ENCODE measurements at regions not wholly inside any gene's neighbourhood (a gene's known extent, or its start where the extent isn't known, plus 50 kb on each side); places are given as distances from the start of the nearest gene placed in this dataset. TPM values are rescaled to one million over a fixed set of nuclear protein-coding genes. Genes with fewer than 3 reads are reported as not detected.
"Not testable (repeated sequence)": the region's sequence is repeated elsewhere in the genome, so short reads cannot be mapped to it uniquely, and the experiment has no call there.

- no peaks in the 10 kb centered on the region for H3K36me3 ChIP-seq
- DNase-seq (ENCODE audit: low spot score) = no peak
- no peaks in the 10 kb centered on the region for H3K79me2 ChIP-seq (ENCODE audit: low read depth)
- no peaks in the 10 kb centered on the region for H4K20me1 ChIP-seq (ENCODE audit: low read depth)
- no peaks in the 10 kb centered on the region for H3K4me1 ChIP-seq
- peaks cover 4% of the 10 kb centered on the region for H3K27me3 Mint-ChIP-seq (ENCODE audit: insufficient read depth, low read depth)
- no peak overlapping the region for H2AFZ ChIP-seq (replicated peaks)
- H3F3A ChIP-seq (ENCODE audit: low read depth) = no peaks in the 10 kb centered on the region
- no peak overlapping the region for H3K4me3 Mint-ChIP-seq
- H3K9ac ChIP-seq = no peak overlapping the region
- TF ChIP-seq EZH2phosphoT487 (IDR thresholded peaks at IDR 0.05) = no peak
- no peak for TF ChIP-seq EZH2 (IDR thresholded peaks at IDR 0.05)
- TF ChIP-seq CTCF (IDR thresholded peaks at IDR 0.05) = no peak
- H3K4me1 Mint-ChIP-seq = peaks cover 3% of the 10 kb centered on the region
- H3K9me3 Mint-ChIP-seq = peaks cover 10% of the 10 kb centered on the region
- H3K36me3 Mint-ChIP-seq = no peaks in the 10 kb centered on the region
- H3K4me3 ChIP-seq = no peak overlapping the region
- no peaks in the 10 kb centered on the region for H3K9me3 ChIP-seq (ENCODE audit: low read depth)
- no peaks in the 10 kb centered on the region for H3K27me3 ChIP-seq
- H3K27ac Mint-ChIP-seq = no peak overlapping the region
- no peak overlapping the region for H3K27ac ChIP-seq
- H3K4me2 ChIP-seq = no peak overlapping the region
Observed at GRCh38 chr5:75823811-75824210, 106.6 kb upstream of the POC5 start.

GRCh38 chr5:75818661-75819060 lies 101.4 kb upstream of the POC5 start:
- no peak overlapping the region for H3K4me2 ChIP-seq

GRCh38 chr5:75799695-75800094 lies 82.5 kb upstream of the POC5 start:
- H3K4me2 ChIP-seq; H3K79me2 ChIP-seq (ENCODE audit: low read depth); H3K4me1 Mint-ChIP-seq; DNase-seq (ENCODE audit: low spot score); H3K4me1 ChIP-seq; H2AFZ ChIP-seq (replicated peaks); H4K20me1 ChIP-seq (ENCODE audit: low read depth); H3K27me3 Mint-ChIP-seq (ENCODE audit: insufficient read depth, low read depth); H3K36me3 ChIP-seq; H3K9me3 ChIP-seq (ENCODE audit: low read depth); H3K9ac ChIP-seq; H3K27me3 ChIP-seq; H3K36me3 Mint-ChIP-seq; H3K4me3 ChIP-seq; H3F3A ChIP-seq (ENCODE audit: low read depth); H3K4me3 Mint-ChIP-seq; H3K27ac ChIP-seq; H3K27ac Mint-ChIP-seq: not testable (repeated sequence)
- H3K9me3 Mint-ChIP-seq = peaks cover 28% of the 10 kb centered on the region

More at GRCh38 chr5:75818661-75819060, 101.4 kb upstream of the POC5 start:
- Histone ChIP-seq H3K4me1 (no peaks in the 10 kb centered on the region), H4K20me1 (ENCODE audit: low read depth) (no peaks in the 10 kb centered on the region), H3K9ac (no peak overlapping the region), H3K27ac (no peak overlapping the region), H3K27me3 (no peaks in the 10 kb centered on the region), H3F3A (ENCODE audit: low read depth) (no peaks in the 10 kb centered on the region), H3K79me2 (ENCODE audit: low read depth) (no peaks in the 10 kb centered on the region), H3K4me3 (no peak overlapping the region), H3K36me3 (no peaks in the 10 kb centered on the region), H3K9me3 (ENCODE audit: low read depth) (no peaks in the 10 kb centered on the region), H2AFZ (replicated peaks) (no peak overlapping the region)
- H3K4me3 Mint-ChIP-seq = no peak overlapping the region
- H3K36me3 Mint-ChIP-seq = no peaks in the 10 kb centered on the region
- DNase-seq (ENCODE audit: low spot score) = no peak
- H3K4me1 Mint-ChIP-seq = peaks cover 3% of the 10 kb centered on the region
- TF ChIP-seq CTCF (IDR thresholded peaks at IDR 0.05) (no peak), EZH2phosphoT487 (IDR thresholded peaks at IDR 0.05) (no peak), EZH2 (IDR thresholded peaks at IDR 0.05) (no peak)
- H3K9me3 Mint-ChIP-seq = peaks cover 15% of the 10 kb centered on the region
- H3K27me3 Mint-ChIP-seq (ENCODE audit: insufficient read depth, low read depth) = peaks cover 2% of the 10 kb centered on the region
- H3K27ac Mint-ChIP-seq = no peak overlapping the region

DNA sequence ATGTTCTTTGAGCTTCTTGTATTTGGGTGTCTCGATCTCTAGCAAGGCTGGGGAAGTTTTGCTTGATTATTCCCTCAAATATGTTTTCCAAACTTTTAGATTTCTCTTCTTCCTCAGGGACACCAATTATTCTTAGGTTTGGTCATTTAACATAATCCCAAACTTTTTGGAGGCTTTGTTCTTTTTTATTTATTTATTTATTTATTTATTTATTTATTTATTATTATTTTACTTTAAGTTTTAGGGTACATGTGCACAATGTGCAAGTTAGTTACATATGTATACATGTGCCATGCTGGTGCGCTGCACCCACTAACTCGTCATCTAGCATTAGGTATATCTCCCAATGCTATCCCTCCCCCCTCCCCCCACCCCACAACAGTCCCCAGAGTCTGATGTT lies 52.1 kb upstream of the POC5 start:
- not testable (repeated sequence) for DNase-seq (ENCODE audit: low spot score)

More for the DNA sequence above, 52.1 kb upstream of the POC5 start:
- H3K4me3 ChIP-seq; H3K27me3 ChIP-seq; H4K20me1 ChIP-seq (ENCODE audit: low read depth); H3K9ac ChIP-seq; H3K4me1 ChIP-seq; H3K27ac ChIP-seq; H2AFZ ChIP-seq (replicated peaks); H3K36me3 Mint-ChIP-seq; H3K27ac Mint-ChIP-seq; H3F3A ChIP-seq (ENCODE audit: low read depth); H3K4me2 ChIP-seq; H3K4me1 Mint-ChIP-seq; H3K79me2 ChIP-seq (ENCODE audit: low read depth); H3K9me3 ChIP-seq (ENCODE audit: low read depth); H3K4me3 Mint-ChIP-seq; H3K36me3 ChIP-seq: not testable (repeated sequence)
- Mint-ChIP-seq H3K27me3 (ENCODE audit: insufficient read depth, low read depth) (peaks cover 10% of the 10 kb centered on the region), H3K9me3 (peaks cover 34% of the 10 kb centered on the region)

Small RNA genes in the stretch of these regions (small RNA-seq; reads per million reads assigned to genes)
- gene AC108120.2 = not detected

Data from neural progenitor cell (in vitro differentiated cells).